ENCODE measurements at regions not wholly inside any gene's neighbourhood (a gene's known extent, or its start where the extent isn't known, plus 50 kb on each side); places are given as distances from the start of the nearest gene placed in this dataset.

DNA sequence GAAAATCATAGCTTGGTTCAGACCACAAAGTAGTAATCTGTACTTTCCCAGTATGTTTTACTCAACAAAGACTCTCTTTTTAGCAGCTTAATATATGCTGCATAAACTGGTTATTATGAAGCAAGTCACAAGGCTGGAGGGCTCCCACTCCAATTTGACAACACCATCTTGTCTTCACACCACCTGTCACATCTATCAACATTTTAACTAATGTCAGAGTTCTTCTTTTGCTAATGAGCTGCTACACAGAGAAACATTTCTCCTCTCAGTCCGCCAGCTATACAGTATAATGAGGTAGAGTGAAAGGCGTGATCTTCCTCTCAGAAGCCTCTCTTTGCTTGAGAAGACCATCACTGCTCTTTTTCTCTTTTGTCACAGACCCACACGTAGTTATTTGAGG is 230.1 kb downstream of the BARHL2 start:
- no peak for DNase-seq

DNA sequence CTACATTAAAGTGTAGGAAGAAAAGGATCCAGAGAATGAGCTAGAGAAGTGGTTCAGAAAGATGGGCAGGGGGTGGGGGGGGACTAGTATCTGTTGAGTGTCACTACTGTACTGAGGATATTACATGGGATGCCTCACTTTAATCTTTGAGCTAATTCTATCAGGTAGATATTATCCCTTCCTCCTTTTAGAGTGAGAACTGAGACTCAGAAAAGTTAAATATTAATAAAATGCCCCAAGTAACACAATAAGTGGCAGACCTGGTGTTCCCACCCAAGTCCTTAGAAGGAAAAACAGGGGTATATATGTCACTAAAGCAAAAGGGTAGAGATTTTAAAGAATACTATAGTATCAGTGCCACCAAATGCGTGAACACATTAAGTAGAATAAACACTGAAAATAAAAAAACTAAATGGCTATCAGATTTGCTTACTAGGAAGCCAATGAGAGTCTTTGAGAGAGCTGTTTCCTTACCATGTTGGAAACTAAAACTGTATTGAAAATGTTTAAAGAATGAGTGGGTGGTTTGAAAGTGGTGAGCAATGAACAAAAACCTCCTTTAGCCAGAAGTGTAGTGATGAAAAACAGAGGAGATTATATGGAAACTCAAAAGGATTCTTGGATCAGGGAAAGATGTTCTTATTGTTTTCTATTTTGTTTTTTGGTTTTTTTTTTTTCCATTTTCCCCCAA is 230.8 kb downstream of the BARHL2 start:
- no peak for DNase-seq

DNA sequence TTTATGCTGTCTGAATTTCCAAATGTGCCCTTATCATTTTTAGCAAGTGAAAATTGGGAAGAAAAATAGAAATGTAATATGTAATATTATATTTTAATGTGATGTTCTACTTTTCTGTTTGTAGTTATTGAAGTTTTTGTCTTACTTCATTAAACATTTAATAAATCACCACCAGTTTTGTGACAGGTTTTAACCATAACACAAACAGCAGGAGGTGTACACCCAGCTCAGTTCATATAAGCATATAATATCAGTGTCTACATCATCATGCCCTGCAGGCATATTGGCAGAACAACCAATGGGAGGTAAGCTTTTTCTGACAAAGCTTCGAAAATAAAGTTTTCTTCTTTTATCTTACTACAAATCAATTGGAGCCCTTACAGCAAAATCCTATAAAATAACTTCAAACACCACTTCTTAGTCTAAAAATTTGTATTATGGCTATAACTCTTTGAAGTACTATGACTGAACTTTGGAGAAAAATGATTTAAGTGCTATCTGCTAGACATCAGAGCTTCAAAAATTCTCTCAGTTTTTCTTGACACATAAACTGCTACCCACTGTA is 236.7 kb downstream of the BARHL2 start:
- no peak for DNase-seq

DNA sequence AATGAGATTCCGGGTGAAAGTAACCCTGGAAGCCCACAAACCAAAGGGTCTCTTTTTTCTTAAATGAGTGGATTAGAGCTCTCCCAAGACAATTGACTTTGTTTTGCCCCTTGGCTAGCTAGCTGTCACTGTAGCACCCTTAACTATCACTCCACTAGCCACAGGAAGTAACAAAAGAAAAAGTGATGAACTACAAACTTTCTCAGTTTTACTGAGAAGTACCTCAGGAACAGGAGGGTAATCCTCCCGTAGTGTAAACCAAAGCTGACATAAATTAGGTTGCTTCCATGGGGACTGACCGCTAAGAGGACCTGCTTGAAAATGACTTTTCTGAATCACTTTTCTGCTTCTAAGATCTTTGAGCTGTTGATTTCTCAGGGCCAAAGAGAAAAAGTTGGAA is 240.1 kb downstream of the BARHL2 start:
- no peak for DNase-seq

DNA sequence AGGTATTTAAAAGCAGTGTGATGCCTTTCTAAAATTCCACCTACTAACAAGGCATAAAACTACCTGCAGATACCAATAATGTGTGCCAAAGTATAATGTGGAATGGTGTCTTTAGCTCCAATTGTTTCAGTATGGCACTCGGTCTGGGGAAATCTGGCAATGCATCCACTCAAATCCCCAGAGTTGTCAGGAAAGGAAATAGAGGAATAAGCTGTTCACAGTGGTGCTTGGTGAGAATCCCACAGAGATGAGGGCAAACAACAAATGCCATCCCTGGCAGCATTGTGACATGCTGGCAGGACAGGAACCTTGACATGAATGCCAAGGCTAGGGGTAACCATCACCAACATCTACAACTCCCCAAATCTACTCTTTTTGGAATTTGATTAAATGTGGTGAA is 240.7 kb downstream of the BARHL2 start:
- no peak for DNase-seq

DNA sequence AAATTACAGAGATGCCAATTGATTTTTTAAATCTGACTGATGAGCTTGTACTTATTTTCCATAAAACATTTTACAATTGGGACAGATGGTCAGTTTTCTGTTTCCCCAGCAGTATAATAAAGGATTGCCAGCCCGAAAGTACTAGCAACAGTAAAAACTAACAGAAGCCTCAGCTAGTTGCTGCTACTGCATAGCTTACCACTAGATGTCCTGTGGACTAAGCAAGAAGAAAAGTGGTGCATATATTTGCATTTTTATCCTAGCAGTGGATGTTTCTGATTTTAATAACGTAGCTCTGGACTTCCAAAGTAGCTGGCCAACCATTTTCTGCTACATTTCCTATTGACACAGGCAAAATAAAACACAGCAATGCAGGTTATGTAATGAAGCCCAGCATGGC is 241.5 kb downstream of the BARHL2 start:
- no peak for DNase-seq

DNA sequence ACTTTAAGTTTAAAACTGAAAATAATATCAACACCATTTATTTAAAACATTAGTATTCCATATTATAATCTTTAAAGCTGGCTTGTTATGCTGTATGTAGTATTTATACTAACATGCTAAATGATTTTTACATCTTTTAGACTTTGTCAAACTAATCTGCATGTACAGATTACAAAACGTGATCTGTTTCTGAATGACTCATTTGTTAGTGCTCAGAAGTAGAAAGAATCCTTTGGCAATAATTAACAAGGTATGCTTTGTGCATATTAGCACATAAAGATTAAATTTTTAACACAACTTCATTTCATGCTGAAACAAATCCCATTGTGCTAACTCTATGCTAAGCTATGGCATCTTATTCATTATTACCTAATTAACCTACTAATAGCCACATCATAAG is 242.4 kb downstream of the BARHL2 start:
- no peak for DNase-seq

DNA sequence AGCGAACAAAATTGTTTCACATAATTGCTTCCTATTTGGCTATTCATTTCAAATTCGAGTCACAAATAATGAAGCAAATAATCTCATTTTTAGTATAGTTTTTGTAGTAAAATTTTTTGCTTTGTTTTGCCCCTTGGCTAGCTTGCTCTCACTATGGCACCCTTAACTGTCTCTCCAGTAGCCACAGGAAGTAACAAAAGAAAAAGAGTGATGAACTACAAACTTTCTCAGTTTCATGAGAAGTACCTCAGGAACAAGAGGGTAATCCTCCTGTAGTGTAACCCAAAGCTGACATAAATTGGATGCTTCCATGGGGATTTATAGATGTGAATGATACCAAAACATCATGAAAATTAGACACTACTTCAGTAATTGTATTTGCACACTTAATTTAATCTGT is 242.9 kb downstream of the BARHL2 start:
- DNase-seq, result no peak

DNA sequence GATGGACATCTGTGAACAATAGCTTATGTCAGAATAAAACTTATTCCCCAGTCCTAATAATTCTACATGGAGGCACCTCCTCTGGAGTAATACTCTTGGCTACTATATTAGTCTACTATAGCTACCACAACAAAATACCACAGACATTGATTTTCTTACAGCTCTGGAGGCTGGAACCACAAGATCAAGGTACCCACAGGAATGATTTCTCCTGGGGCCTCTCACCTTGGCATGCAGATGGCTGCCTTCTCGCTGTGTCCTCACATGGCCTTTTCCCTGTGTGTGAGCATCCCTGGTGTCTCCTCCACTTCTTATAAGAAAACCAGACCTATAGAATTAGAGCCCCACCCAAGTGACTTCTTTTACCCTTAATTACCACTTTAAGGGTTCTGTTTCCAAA is 244.3 kb downstream of the BARHL2 start:
- DNase-seq, result no peak

DNA sequence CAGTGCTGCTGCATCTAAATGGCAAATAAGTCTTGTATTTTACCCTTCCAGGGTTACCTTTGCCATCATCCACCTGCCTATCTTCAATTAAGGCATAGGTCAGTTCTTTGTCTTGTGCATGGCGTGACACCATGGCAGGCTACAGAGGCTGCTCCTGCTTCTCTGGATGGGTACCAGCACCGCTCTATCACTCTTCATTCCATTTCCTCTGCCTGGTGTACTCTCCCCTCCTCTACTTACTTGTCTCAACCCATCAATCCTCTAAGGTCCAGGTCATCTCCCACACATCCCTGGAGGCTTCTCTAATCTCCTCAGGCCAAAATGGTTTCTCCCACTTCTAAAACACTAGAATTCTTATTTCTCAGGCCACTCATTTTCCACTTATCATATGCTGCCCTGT is 257.5 kb downstream of the BARHL2 start:
- no peak for DNase-seq

DNA sequence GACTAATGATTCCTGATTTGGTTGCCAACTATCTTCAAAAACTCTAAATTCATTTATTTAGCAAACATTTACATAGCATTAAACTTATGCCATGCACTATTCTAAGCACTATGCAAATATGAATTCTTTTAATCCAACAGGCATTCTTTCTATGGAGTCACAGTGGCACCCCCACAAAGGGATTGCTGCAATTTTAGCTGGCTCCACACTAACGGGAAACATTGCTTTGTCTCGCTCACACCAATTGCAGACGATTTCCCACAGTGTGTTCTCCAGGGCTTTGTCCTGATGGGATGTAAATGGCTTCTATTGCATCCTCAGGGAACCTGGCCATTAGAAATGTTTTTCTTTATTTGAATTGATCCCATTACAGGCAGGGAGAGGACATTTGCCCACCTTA is 259.1 kb downstream of the BARHL2 start:
- no peak for DNase-seq

DNA sequence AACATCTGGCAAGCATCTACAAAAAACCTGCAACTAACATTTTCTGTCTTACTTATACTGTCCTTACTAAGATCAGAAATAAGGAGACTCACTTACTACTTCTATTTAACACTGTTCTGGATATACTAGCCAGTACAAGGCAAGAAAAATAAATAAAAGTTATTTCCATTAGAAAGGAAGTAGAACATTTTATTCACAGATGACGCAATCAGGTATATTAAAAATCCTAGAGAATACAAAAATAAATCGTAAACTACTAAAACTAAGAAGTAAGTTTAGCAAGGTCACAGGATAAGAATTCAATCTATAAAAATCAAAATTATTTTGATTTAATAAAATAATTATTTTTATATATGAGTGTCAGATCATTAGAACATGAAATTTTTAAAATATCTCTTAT is 264.6 kb downstream of the BARHL2 start:
- no peak for DNase-seq

DNA sequence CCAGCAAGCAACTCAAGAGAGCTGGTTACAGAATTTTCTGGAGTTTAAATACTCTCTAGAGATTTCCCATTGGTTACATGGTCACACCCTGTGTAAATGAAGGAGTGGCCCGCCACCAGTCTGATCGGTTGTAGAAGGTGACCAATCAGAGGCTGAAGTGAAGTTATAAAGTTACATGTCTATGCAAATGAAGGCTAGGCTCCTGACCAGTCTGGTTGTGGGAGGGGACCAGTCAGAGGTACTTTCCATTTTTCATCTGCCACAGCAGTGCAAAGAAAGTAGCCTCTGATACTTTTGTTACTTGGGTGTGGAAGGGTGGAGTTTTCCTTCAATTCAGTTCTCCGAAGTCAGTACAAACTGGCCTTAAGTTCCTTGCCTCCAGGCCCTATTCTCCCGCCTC is 273.7 kb downstream of the BARHL2 start:
- DNase-seq, result no peak

DNA sequence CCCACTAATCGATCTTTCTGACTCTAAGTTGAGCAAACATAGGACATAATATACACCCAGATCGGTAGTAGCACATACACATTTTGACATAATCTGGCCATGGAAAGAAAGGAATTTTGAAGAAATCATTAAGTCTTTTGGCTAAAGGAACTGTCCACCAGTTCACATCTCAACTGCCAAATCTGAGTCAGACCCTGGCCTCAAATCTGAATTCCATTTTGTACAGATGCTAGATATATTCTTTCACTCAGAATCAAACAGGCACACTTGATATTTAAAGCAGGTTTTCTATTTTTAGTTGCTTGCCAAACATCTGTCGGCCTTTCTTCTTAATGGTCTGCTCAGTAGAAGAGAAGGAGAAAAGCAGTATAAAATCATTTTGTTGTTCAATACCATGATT is 281.8 kb downstream of the BARHL2 start:
- DNase-seq, result peak; percentile 29

DNA sequence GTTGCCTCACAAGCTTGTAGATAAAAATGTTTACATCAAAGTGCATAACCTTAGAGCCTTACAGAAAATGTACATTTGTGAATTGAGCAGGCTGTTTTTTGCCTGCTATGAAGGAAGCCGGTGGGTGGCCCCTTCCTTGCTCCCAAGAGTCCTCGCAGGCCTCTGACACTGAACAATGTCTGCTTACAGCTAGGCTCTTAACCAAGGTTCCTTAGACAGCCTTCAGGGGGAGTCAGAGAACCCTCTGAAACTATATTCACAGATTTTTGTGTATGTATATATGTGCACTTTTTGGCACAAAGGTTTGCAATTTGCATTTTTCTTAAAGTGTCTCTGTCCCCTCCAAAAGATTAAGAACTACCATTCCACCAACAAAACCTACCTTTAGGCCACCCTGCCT is 282.6 kb downstream of the BARHL2 start:
- DNase-seq, result no peak

DNA sequence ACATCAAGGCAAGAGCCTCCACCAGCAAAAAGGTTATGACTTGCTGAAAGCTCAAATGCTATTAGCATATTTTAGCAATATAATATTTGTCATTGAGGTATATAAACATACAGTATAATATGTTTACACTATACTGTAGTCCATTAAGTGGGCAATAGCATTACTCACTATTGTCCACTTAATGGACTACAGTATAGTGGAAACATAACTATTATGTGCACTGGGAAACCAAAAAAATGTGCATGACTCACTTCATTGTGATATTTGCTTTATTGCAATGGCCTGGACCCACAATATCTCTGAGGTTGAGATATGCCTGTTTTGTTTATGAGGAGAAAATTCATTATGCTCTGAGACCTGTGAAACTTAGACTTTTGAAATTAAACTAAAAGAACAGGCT is 300.0 kb downstream of the BARHL2 start:
- no peak for DNase-seq

DNA sequence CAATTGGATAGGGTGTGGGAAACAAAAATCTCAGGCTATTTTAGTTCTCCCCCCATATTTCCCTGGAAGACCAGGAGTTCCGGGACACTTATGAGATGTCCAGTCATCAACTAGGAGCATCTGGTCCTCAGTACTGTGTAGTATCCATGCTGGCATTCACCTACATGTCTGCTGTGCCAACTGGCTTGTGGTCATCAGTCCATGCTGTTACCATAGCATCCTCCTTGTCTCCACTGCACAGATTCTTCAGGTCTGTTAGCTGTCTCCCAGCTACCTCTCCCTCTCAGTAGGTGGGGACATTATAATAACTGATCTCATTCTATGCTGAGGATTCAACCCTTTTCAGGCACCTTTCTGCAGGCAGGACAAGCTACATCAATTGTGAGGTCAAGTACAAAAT is 302.9 kb downstream of the BARHL2 start:
- no peak for DNase-seq

DNA sequence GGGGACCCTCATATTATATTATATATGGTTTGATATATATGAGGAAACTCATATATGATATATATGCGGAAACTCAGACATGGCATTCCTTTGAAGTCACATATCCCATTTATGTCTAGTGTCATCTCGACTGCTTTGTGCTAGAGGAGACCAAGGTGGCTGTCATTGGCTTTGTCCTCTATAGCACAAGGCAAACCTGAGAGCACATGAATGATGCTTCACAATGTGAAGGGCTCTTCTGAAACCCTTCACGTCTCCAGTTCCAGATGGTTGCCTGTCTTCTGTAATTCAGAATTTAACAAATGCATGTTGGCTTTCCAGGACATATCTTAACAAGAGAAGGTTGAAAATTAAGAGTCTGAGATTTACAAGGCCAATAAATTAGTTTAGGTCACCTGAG is 303.6 kb downstream of the BARHL2 start:
- DNase-seq, result no peak

DNA sequence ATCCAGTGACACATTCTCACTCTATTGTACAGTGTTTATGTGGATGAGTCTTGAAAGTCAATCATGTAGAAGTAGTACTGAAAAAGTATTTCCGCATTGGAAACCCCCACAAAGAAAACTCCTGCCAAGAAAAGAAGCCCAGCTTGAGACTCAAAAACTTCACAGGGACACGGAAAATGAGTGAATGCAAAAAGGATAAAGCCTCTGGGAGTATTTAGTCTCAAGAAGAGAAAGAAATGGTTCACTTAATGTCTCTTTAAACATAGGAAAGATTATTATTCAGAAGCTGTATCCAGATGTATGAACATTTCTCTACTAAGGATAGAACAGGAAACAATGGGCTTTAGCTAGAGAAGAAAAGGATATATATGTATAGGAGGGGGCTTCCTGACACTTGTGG is 304.5 kb downstream of the BARHL2 start:
- DNase-seq, result no peak

DNA sequence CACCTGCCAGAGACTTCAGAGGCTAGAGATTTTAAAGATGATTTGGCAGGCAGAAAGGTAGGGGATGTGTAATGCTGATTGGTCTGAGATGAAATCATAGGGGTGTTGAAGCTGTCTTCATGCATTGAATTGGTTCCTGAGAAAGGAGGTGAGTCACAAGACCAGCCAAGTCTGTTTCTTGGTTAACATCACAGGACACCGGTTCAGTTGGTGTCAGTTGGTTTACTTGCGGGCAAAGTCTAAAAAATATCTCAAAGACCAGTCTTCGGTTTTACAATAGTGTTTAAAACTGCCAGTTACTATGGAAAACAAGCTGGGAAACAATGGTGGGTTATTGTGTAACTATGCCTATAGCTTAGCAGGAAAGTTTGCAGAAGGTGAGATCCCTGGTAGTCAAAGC is 305.9 kb downstream of the BARHL2 start:
- DNase-seq, result no peak

DNA sequence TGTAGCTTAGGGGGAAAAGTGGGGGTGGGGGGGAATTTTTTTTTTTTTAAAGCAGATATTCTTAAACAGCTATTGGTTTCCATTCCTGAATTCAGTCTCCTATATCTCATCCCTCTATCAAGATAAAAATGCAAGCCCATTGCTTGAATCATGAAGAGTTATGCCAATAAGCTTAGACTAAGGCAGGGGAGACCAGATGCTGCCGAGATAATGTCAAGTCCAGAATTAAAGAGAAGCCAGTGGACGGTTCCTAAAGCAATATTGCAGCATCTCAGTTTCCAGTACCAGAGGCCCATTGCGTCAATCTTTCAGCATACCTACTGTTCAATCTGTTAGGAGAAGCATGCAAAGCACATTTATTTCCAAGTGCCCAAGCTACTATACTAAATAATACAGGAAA is 309.4 kb downstream of the BARHL2 start:
- no peak for DNase-seq

DNA sequence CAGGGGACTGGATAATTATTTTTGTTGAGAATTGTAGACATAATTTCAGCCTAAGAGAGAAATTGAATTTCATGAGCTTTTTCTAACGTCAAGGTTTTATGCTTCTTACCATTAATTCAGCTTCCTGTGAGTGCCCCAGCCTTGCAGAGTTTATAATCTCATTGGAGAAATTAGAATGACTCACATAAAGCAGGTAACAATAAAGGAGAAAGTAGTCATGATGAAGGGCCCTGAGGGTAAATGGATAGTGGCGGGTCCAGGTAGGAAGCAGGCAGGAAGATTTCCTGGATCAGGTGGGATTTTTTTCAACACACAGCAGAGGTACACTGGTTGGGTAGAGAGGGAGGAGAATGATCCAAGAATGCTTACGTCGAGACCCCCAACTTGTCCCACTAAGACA is 311.4 kb downstream of the BARHL2 start:
- DNase-seq, result no peak

DNA sequence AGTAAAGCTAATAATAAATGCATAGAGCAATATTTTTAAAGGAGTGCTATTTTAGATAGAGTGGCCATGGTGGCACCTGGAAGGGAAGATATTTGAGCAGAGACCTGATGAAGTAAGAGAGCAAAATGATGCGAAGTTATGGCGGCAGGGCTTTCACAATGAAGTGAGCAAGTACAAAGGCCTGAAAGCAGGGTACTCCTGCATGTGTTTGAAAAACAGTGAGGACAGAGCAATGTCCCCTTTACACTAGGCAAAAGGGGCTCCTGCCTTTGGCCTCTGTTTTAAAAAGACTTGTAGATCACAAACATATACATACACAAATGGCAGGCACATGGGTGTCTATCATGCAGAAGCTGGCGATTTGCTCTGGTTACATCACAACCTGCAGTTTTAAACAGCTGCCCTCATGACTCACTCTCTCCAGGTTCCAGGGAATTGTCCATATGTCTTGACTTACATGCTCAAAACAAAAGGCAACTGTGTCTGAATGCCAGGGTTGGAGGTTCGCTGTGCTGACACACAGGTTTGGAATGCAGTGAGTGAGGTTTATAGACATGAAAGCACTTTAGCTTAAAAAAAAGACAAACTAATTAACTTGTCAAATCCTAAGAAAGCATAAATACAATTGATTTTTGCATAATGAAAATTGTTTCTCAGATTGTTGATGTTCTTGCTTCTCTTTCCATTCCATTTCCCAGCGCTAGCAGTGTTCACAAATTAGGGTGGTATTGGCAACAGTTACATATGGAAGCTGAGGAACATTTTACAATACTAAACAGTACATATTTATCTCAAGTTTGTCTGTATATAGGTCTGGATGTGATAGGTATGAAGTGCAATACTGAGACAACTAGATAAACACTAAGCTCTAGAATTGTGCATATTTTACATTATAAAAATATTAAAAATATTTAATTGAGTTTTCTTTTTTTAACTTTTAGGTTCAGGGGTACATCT is 313.9 kb downstream of the BARHL2 start:
- peak; percentile 61 for DNase-seq

DNA sequence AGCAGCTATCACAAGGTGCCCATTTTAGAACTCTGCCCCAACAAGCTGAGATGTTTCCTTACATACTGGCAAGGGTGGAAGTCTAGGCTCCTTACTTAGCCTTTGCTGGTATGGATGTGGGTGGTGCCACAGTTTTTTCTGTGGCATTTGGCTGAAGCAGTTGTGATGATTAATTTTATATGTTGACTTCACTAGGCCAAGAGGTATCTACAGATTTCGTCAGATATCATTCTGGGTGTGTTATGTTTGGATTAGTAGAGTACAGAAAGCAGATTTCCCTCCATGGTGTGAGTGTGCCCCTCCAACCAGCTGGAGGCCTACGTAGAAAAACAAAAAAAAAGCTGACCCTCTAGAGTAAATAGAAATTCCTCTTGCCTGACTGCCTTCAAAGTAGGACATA is 317.0 kb downstream of the BARHL2 start:
- no peak for DNase-seq
